ENCODE measurements at regions not wholly inside any gene's neighbourhood (a gene's known extent, or its start where the extent isn't known, plus 50 kb on each side); places are given as distances from the start of the nearest gene placed in this dataset.

- TF ChIP-seq EZH2phosphoT487 (IDR thresholded peaks at IDR 0.05; ENCODE audit: borderline replicate concordance) (no peak), EZH2 (IDR thresholded peaks at IDR 0.05) (no peak), CTCF (IDR thresholded peaks at IDR 0.05 in 2 of 3, conservative IDR thresholded peaks at IDR 0.05 in 1 of 3; ENCODE audit: borderline replicate concordance in 1 of 3, insufficient read depth in 1 of 3, low read depth in 2 of 3, low read length in 2 of 3) (no peak), ZNF274 (IDR thresholded peaks at IDR 0.05; ENCODE audit: low read depth, low read length) (no peak), YY1 (IDR thresholded peaks at IDR 0.05; ENCODE audit: extremely low read depth, insufficient replicate concordance, low read depth, low read length) (no peak), CBX3 (IDR thresholded peaks at IDR 0.05; ENCODE audit: low read depth) (no peak)
Observed at GRCh38 chr11:26244207-26244606, 87.7 kb upstream of the ANO3 start.

Data from HCT116 (cell line).